Activated CD8-positive, alpha-beta T cell treated with anti-CD3 and anti-CD28 coated beads for 36 hours (primary cell): ENCODE measurements at regions not wholly inside any gene's neighbourhood (a gene's known extent, or its start where the extent isn't known, plus 50 kb on each side); places are given as distances from the start of the nearest gene placed in this dataset.

Experiments used
- ATAC-seq: fragments of 200-7000 bp; cut with Tn5 transposase; one replicate; pipeline ENCODE4 v1.10.0; 2021; ENCODE audit warnings: mild to moderate bottlenecking, moderate library complexity
- CTCF ChIA-PET: fragments of 350-600 bp; sonication (Branson Sonifier 250); formaldehyde crosslinking; loops from one replicate; lab custom pipeline; 2021; ENCODE audit warnings: antibody characterized with exemption; lab: Charles Lee
- POLR2A ChIA-PET: fragments of 350-600 bp; sonication (Branson Sonifier 250); formaldehyde crosslinking; loops from one replicate; lab custom pipeline; 2021; ENCODE audit warnings: antibody characterized with exemption; lab: Charles Lee
- DNase-seq: peaks from one replicate; pipeline ENCODE4 v3.0.0-alpha.2; 2020
- H3K27ac Mint-ChIP-seq: one replicate; pipeline ENCODE4 v1.8.0; 2021; ENCODE audit warnings: mild to moderate bottlenecking, mixed read lengths
- H3K27me3 Mint-ChIP-seq: one replicate; pipeline ENCODE4 v1.8.0; 2021; ENCODE audit warnings: mixed read lengths
- H3K36me3 Mint-ChIP-seq: one replicate; pipeline ENCODE4 v1.8.0; 2021; ENCODE audit warnings: low read depth, mixed read lengths
- H3K4me1 Mint-ChIP-seq: one replicate; pipeline ENCODE4 v1.8.0; 2021; ENCODE audit warnings: low read depth, mixed read lengths
- H3K4me3 Mint-ChIP-seq: one replicate; pipeline ENCODE4 v1.8.0; 2021; ENCODE audit warnings: mild to moderate bottlenecking, moderate library complexity, mixed read lengths
- H3K9me3 Mint-ChIP-seq: one replicate; pipeline ENCODE4 v1.8.0; 2021; ENCODE audit warnings: mixed read lengths
- CTCF ChIP-seq: fragments of 200-600 bp; IDR thresholded peaks from one replicate; pipeline ENCODE4 v1.8.0; 2022; ENCODE audit warnings: antibody characterized with exemption, mild to moderate bottlenecking
- intact Hi-C: fragments of 100-400 bp; cut with micrococcal nuclease; formaldehyde crosslinking; loops from one replicate; pipeline ENCODE4 v1.10.0; 2022

- peaks cover 2% of the 10 kb centered on the region for H3K27me3 Mint-ChIP-seq
- DNase-seq (no peak), ATAC-seq (no peak)
- no peaks in the 10 kb centered on the region for H3K4me1 Mint-ChIP-seq
- H3K36me3 Mint-ChIP-seq = no peaks in the 10 kb centered on the region
- no peak overlapping the region for H3K4me3 Mint-ChIP-seq
- H3K27ac Mint-ChIP-seq = no peak overlapping the region
- intact Hi-C loops = no loop called here
- CTCF ChIA-PET = no interaction called here
- peaks cover 5% of the 10 kb centered on the region for H3K9me3 Mint-ChIP-seq
- POLR2A ChIA-PET = no interaction called here
- no peak for TF ChIP-seq CTCF
These were observed 164.3 kb downstream of the ABCC12 start for GRCh38 chr16:47991491-47991890.

DNA sequence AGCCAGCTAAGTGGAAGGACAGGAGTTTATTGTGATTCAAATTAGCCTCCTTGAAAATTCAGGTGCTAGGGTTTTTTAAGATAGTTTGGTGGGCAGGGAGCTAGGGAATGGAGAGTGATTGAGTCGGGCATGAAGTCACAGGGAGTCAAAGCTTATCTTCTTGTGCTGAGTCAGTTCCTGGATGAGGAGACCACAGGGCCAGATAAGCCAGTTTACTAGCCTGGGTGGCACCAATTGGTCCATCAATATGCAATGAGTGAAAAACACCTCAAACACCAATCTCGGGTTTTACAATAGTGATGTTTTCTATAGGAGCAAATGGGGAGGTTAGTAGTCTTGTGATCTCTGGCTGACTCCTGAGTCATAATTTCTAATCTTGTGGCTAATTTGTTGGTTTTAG lies 165.1 kb downstream of the ABCC12 start:
- intact Hi-C loops = no loop called here

GRCh38 chr16:47987136-47987535 lies 168.7 kb downstream of the ABCC12 start:
- ChIA-PET CTCF (interaction anchor here (1.3 kb wide), 1 partner anchor 178 kb away, joined by 4 read pairs; no protein-coding TSS in a partner anchor), POLR2A (no interaction called here)
- DNase-seq = no peak
- no peak for ATAC-seq
- intact Hi-C loops = no loop called here
- H3K9me3 Mint-ChIP-seq = peaks cover 5% of the 10 kb centered on the region
- H3K27ac Mint-ChIP-seq = no peak overlapping the region
- TF ChIP-seq CTCF = no peak
- H3K36me3 Mint-ChIP-seq = no peaks in the 10 kb centered on the region
- H3K4me1 Mint-ChIP-seq = no peaks in the 10 kb centered on the region
- H3K4me3 Mint-ChIP-seq = no peak overlapping the region
- peaks cover 5% of the 10 kb centered on the region for H3K27me3 Mint-ChIP-seq

More for the DNA sequence above, 165.1 kb downstream of the ABCC12 start:
- DNase-seq = no peak
- Mint-ChIP-seq H3K27me3 (peaks cover 5% of the 10 kb centered on the region), H3K4me1 (no peaks in the 10 kb centered on the region), H3K9me3 (peaks cover 5% of the 10 kb centered on the region), H3K36me3 (no peaks in the 10 kb centered on the region), H3K27ac (no peak overlapping the region), H3K4me3 (no peak overlapping the region)
- ChIA-PET CTCF (no interaction called here), POLR2A (no interaction called here)
- TF ChIP-seq CTCF = no peak
- ATAC-seq = no peak

DNA sequence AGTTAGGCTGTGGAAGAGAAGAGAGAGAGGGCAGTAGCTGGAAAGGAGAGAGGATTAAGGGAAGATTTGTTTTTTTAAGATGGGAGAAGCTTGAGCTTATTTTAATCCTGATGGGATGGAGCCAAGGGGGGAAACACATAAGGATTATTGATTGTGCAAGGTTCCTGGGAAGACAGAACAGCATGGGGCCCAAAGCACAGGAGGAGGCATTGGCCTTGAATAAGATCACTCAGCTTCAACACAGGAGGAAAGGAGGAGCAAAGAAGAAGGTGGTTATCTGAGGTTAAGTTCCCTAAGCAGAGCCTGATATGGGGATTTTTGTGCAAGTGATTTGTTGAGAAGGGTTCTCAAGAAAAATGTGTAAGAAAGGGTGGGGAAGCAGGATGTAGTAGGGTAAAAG lies 169.8 kb downstream of the ABCC12 start:
- DNase-seq (no peak), ATAC-seq (no peak)
- CTCF ChIA-PET = no interaction called here

GRCh38 chr16:47984669-47985068 lies 171.1 kb downstream of the ABCC12 start:
- peaks cover 5% of the 10 kb centered on the region for H3K27me3 Mint-ChIP-seq
- no peak for TF ChIP-seq CTCF

More for the DNA sequence above, 169.8 kb downstream of the ABCC12 start:
- peaks cover 3% of the 10 kb centered on the region for H3K9me3 Mint-ChIP-seq
- H3K4me3 Mint-ChIP-seq = no peak overlapping the region
- no peak for TF ChIP-seq CTCF
- no peaks in the 10 kb centered on the region for H3K4me1 Mint-ChIP-seq
- peaks cover 5% of the 10 kb centered on the region for H3K27me3 Mint-ChIP-seq
- intact Hi-C loops = no loop called here
- no peak overlapping the region for H3K27ac Mint-ChIP-seq
- H3K36me3 Mint-ChIP-seq = no peaks in the 10 kb centered on the region
- POLR2A ChIA-PET = no interaction called here

More at GRCh38 chr16:47984669-47985068, 171.1 kb downstream of the ABCC12 start:
- ChIA-PET CTCF (no interaction called here), POLR2A (no interaction called here)
- H3K36me3 Mint-ChIP-seq = no peaks in the 10 kb centered on the region
- no peak for DNase-seq
- H3K4me1 Mint-ChIP-seq = no peaks in the 10 kb centered on the region
- no peak overlapping the region for H3K27ac Mint-ChIP-seq
- no peak overlapping the region for H3K4me3 Mint-ChIP-seq
- no peak for ATAC-seq
- intact Hi-C loops = no loop called here
- no peaks in the 10 kb centered on the region for H3K9me3 Mint-ChIP-seq
